ENCODE measurements at regions not wholly inside any gene's neighbourhood (a gene's known extent, or its start where the extent isn't known, plus 50 kb on each side); places are given as distances from the start of the nearest gene placed in this dataset.
A peak's percentile ranks its signal among the peaks of the same experiment; 100 is the strongest.

DNA sequence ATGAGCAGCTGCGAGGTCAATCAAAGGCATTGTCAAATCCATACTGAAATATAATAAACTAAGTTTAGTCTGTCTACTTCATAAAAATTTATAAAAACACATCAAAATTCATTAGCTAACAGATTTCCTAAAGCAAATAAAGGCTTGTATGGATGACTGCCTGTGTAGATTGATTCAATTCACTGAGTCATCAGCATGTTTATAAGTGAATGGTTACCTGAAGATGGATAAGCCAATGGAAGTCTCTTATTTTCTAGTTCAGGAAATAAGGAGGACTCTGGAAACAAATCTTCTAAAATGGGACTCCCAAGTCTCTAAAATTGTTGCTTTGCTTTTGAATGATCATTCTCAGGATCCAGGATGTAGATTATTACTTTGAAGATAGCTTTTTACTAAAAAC lies 57.0 kb upstream of the HNRNPA3 start:
- TF ChIP-seq YY1 (IDR thresholded peaks at IDR 0.05; ENCODE audit: low read depth) (no peak), RAD21 (IDR thresholded peaks at IDR 0.05; ENCODE audit: low read depth) (no peak), CEBPB (IDR thresholded peaks at IDR 0.05) (no peak), NFIC (IDR thresholded peaks at IDR 0.05) (no peak), TCF12 (IDR thresholded peaks at IDR 0.05; ENCODE audit: low read depth) (no peak), EGR1 (IDR thresholded peaks at IDR 0.05) (no peak), TAF1 (IDR thresholded peaks at IDR 0.05; ENCODE audit: low read depth) (no peak), TEAD4 (IDR thresholded peaks at IDR 0.05) (no peak), ZBTB7A (IDR thresholded peaks at IDR 0.05; ENCODE audit: low read depth) (no peak), FOXM1 (IDR thresholded peaks at IDR 0.05; ENCODE audit: borderline replicate concordance, low read depth) (no peak), CREB1 (IDR thresholded peaks at IDR 0.05; ENCODE audit: low read depth) (no peak), EP300 (IDR thresholded peaks at IDR 0.05; ENCODE audit: borderline replicate concordance) (no peak)
- TF ChIP-seq, protein P1, sequence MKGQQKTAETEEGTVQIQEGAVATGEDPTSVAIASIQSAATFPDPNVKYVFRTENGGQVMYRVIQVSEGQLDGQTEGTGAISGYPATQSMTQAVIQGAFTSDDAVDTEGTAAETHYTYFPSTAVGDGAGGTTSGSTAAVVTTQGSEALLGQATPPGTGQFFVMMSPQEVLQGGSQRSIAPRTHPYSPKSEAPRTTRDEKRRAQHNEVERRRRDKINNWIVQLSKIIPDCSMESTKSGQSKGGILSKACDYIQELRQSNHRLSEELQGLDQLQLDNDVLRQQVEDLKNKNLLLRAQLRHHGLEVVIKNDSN (IDR thresholded peaks at IDR 0.05), result no peak
- TF ChIP-seq, protein P2, sequence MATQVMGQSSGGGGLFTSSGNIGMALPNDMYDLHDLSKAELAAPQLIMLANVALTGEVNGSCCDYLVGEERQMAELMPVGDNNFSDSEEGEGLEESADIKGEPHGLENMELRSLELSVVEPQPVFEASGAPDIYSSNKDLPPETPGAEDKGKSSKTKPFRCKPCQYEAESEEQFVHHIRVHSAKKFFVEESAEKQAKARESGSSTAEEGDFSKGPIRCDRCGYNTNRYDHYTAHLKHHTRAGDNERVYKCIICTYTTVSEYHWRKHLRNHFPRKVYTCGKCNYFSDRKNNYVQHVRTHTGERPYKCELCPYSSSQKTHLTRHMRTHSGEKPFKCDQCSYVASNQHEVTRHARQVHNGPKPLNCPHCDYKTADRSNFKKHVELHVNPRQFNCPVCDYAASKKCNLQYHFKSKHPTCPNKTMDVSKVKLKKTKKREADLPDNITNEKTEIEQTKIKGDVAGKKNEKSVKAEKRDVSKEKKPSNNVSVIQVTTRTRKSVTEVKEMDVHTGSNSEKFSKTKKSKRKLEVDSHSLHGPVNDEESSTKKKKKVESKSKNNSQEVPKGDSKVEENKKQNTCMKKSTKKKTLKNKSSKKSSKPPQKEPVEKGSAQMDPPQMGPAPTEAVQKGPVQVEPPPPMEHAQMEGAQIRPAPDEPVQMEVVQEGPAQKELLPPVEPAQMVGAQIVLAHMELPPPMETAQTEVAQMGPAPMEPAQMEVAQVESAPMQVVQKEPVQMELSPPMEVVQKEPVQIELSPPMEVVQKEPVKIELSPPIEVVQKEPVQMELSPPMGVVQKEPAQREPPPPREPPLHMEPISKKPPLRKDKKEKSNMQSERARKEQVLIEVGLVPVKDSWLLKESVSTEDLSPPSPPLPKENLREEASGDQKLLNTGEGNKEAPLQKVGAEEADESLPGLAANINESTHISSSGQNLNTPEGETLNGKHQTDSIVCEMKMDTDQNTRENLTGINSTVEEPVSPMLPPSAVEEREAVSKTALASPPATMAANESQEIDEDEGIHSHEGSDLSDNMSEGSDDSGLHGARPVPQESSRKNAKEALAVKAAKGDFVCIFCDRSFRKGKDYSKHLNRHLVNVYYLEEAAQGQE (IDR thresholded peaks at IDR 0.05; ENCODE audit: low read depth), result no peak
- TF ChIP-seq, protein P3, sequence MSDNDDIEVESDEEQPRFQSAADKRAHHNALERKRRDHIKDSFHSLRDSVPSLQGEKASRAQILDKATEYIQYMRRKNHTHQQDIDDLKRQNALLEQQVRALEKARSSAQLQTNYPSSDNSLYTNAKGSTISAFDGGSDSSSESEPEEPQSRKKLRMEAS (IDR thresholded peaks at IDR 0.05), result no peak

DNA sequence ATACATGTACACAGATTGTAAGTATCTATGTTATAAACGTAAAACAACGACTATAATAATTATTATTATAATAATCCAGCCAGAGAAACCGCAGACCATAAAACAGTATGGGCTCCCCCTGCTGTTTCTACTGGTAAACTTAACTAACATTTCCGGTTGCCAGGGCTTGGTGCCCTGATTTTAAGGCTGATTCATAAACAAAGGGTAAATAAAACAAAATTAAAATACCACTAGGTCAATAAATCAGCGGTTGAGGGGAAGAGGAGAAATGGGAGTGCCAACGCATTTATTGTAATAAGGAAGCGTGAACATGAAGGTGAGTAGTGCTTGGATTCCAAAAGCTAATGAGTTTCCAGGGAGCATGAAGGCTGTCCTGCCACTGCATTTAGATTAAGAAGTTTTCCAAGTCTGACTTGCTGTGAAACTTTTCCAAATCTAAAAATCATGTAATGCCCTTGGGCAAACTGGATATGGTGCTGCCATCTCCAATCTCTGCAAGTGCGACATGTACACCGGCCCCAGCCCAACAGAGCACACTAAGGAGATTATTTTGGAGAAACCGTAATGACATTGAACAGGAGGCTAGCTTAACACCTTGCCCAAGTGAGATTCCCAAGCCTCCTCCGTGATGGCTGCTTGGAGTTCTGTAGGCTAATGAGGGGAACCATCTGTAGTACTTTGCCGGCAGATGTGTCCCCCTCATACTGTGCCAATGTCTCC lies 50.7 kb upstream of the HNRNPA3 start:
- TF ChIP-seq RAD21 (IDR thresholded peaks at IDR 0.05; ENCODE audit: low read depth), result peak; percentile 25; the same call in 1 of the 2 replicates
- TF ChIP-seq, protein P3 (IDR thresholded peaks at IDR 0.05), result no peak
